ENCODE measurements at regions not wholly inside any gene's neighbourhood (a gene's known extent, or its start where the extent isn't known, plus 50 kb on each side); places are given as distances from the start of the nearest gene placed in this dataset.
A peak's percentile ranks its signal among the peaks of the same experiment; 100 is the strongest.

DNA sequence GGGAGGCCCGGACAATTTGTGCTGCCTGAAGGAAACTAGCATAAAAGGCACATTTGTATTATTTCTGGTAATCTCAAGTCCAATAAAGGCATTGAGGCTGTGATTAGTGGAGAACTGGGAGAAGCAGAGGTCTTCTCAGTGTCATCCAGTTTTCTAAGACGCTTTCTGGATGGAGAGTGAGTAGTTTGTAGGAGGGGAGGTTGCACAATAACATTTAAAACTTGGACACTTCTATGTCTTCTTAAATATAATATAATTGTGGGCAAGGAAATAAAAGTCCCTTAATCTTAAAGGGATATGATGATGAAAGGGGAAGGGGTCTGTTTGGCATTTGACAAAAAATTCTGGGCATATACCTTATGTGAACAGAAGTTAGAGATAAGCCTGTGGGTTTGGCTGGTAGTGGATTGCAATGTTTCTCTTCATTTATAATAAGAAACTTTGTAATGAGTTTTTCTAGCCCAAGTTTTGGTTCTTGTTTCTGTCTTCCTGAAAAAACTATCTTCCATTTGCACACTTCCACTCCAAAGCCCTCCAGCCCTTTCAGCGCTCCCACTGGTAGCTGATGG lies 291.6 kb upstream of the TGFBR2 start:
- Mint-ChIP-seq H3K27me3 (no peaks in the 10 kb centered on the region), H3K4me1 (peaks cover 3 to 5% (median 4%) of the 10 kb centered on the region in 4 donors), H3K27ac (peak overlapping the region in 1 of 7 donors; percentile 29), H3K9me3 (peaks cover 0 to 3% (median 0%) of the 10 kb centered on the region in 8 donors), H3K36me3 (no peaks in the 10 kb centered on the region), H3K4me3 (no peak overlapping the region)
- H3K36me3 ChIP-seq (ENCODE audit: insufficient read depth, low read length) = no peaks in the 10 kb centered on the region
- H3K4me3 ChIP-seq (ENCODE audit: low read length in 2 of 2) = no peak overlapping the region
- H3K27ac ChIP-seq (ENCODE audit: low read depth, low read length) = no peak overlapping the region
- no peaks in the 10 kb centered on the region for H3K9me3 ChIP-seq (ENCODE audit: control insufficient read depth in 1 of 2, low read length in 2 of 2)
- CTCF ChIA-PET (ENCODE audit: partially characterized antibody) = interaction anchor here (0.7 to 1.3 kb wide), 2 partner anchors 27 to 116 kb away, joined by 3 to 4 read pairs; no protein-coding TSS in a partner anchor
- DNase-seq = no peak
- POLR2A ChIA-PET (ENCODE audit: partially characterized antibody) = no interaction called here
- H3K4me1 ChIP-seq (ENCODE audit: insufficient read depth, low read length) = no peaks in the 10 kb centered on the region
- no peaks in the 10 kb centered on the region for H3K27me3 ChIP-seq (ENCODE audit: insufficient read depth, low read length)
- intact Hi-C loops (cut with micrococcal nuclease) = no loop called here

GRCh38 chr3:30315447-30315846 lies 291.0 kb upstream of the TGFBR2 start:
- Histone ChIP-seq H3K27me3 (ENCODE audit: insufficient read depth, low read length) (no peaks in the 10 kb centered on the region), H3K9me3 (ENCODE audit: control insufficient read depth in 1 of 2, low read length in 2 of 2) (no peaks in the 10 kb centered on the region), H3K36me3 (ENCODE audit: insufficient read depth, low read length) (no peaks in the 10 kb centered on the region), H3K27ac (ENCODE audit: low read depth, low read length) (no peak overlapping the region), H3K4me1 (ENCODE audit: insufficient read depth, low read length) (no peaks in the 10 kb centered on the region), H3K4me3 (ENCODE audit: low read length in 2 of 2) (no peak overlapping the region)
- Mint-ChIP-seq H3K4me3 (no peak overlapping the region), H3K4me1 (peaks cover 3 to 8% (median 5%) of the 10 kb centered on the region in 4 donors), H3K27me3 (no peaks in the 10 kb centered on the region), H3K36me3 (no peaks in the 10 kb centered on the region), H3K27ac (no peak overlapping the region), H3K9me3 (peaks cover 0 to 3% (median 0%) of the 10 kb centered on the region in 8 donors)
- no peak for DNase-seq
- ChIA-PET CTCF (ENCODE audit: partially characterized antibody) (interaction anchor here (1.3 kb wide), 1 partner anchor 116 kb away, joined by 4 read pairs; no protein-coding TSS in a partner anchor), POLR2A (ENCODE audit: partially characterized antibody) (no interaction called here)
- intact Hi-C loops (cut with micrococcal nuclease) = no loop called here

DNA sequence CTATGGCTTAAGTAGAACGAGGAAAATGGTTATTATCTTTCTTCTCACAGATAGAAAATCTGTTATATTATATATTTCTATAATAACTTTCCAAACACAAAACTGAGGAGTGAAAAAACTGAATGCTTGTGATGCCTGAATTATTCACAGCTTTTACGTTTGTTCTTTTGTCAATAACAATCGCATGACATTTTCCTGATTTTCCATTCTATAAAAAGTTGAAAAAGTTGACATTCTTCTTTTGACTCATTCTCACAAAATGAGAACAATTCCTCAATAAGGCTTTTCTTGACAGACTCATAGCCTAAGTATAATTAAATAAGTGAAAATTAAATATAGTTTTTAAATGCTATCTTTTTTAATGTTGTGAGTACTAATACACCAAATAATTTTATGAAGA lies 288.8 kb upstream of the TGFBR2 start:
- CTCF ChIA-PET (ENCODE audit: partially characterized antibody) = interaction anchor here (1.1 to 1.5 kb wide), 3 partner anchors 21 to 376 kb away, joined by 3 to 5 read pairs (median 3); no protein-coding TSS in a partner anchor
- H3K4me1 Mint-ChIP-seq = peaks cover 3 to 8% (median 5%) of the 10 kb centered on the region in 4 donors
- no peak overlapping the region for H3K4me3 ChIP-seq (ENCODE audit: low read length in 2 of 2)
- H3K36me3 ChIP-seq (ENCODE audit: insufficient read depth, low read length) = no peaks in the 10 kb centered on the region
- no peaks in the 10 kb centered on the region for H3K27me3 Mint-ChIP-seq
- no peak overlapping the region for H3K27ac ChIP-seq (ENCODE audit: low read depth, low read length)
- no peaks in the 10 kb centered on the region for H3K9me3 ChIP-seq (ENCODE audit: control insufficient read depth in 1 of 2, low read length in 2 of 2)
- H3K27me3 ChIP-seq (ENCODE audit: insufficient read depth, low read length) = no peaks in the 10 kb centered on the region
- intact Hi-C loops (cut with micrococcal nuclease) = no loop called here
- DNase-seq = no peak
- H3K27ac Mint-ChIP-seq = no peak overlapping the region
- no peaks in the 10 kb centered on the region for H3K36me3 Mint-ChIP-seq
- POLR2A ChIA-PET (ENCODE audit: partially characterized antibody) = interaction anchor here (1.0 kb wide), 1 partner anchor 308 kb away, joined by 4 read pairs; no protein-coding TSS in a partner anchor
- no peak overlapping the region for H3K4me3 Mint-ChIP-seq
- H3K9me3 Mint-ChIP-seq = peaks cover 0 to 5% (median 0%) of the 10 kb centered on the region in 8 donors
- H3K4me1 ChIP-seq (ENCODE audit: insufficient read depth, low read length) = no peaks in the 10 kb centered on the region

DNA sequence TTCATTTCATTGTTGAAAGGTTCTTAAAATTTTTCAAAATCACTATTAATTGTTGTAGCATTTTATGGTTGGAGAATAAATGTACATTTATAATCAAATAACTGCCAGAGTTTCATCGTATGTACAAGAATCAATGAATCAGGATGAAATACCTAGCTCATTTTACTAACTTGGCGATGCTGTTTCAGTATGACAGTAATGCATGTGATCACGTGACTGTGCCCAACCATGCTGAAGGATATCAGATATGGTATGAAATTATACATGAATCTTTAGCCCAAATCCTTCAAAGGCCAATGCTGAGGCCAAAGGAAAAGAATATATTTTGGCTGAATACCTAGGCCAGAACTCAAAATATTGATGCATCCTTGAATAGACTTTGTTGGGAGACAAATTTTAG lies 288.3 kb upstream of the TGFBR2 start:
- CTCF ChIA-PET (ENCODE audit: partially characterized antibody) = interaction anchor here (1.1 to 1.5 kb wide), 3 partner anchors 21 to 375 kb away, joined by 3 to 5 read pairs (median 3); no protein-coding TSS in a partner anchor
- Histone ChIP-seq H3K4me3 (ENCODE audit: low read length in 2 of 2) (no peak overlapping the region), H3K4me1 (ENCODE audit: insufficient read depth, low read length) (no peaks in the 10 kb centered on the region), H3K27me3 (ENCODE audit: insufficient read depth, low read length) (no peaks in the 10 kb centered on the region), H3K9me3 (ENCODE audit: control insufficient read depth in 1 of 2, low read length in 2 of 2) (no peaks in the 10 kb centered on the region), H3K27ac (ENCODE audit: low read depth, low read length) (no peak overlapping the region), H3K36me3 (ENCODE audit: insufficient read depth, low read length) (no peaks in the 10 kb centered on the region)
- Mint-ChIP-seq H3K4me3 (no peak overlapping the region), H3K4me1 (peaks cover 3 to 8% (median 5%) of the 10 kb centered on the region in 4 donors), H3K27me3 (no peaks in the 10 kb centered on the region), H3K9me3 (peaks cover 0 to 7% (median 0%) of the 10 kb centered on the region in 8 donors), H3K27ac (no peak overlapping the region), H3K36me3 (no peaks in the 10 kb centered on the region)
- intact Hi-C loops (cut with micrococcal nuclease) = loop anchor here (2.0 kb wide), 1 partner anchor 311 kb away; no protein-coding TSS in a partner anchor
- DNase-seq = no peak
- POLR2A ChIA-PET (ENCODE audit: partially characterized antibody) = no interaction called here

- ChIA-PET CTCF (ENCODE audit: partially characterized antibody) (interaction anchor here (0.7 to 3.6 kb wide), 24 partner anchors 11 to 428 kb away, joined by 3 to 74 read pairs (median 4); partner anchors contain the start of gene TGFBR2), POLR2A (ENCODE audit: partially characterized antibody) (interaction anchor here (0.7 to 1.2 kb wide), 2 partner anchors 34 to 374 kb away, joined by 3 read pairs; no protein-coding TSS in a partner anchor)
- DNase-seq = peak; percentile 45 to 54 (median 49)
- H3K9me3 ChIP-seq (ENCODE audit: control insufficient read depth in 1 of 2, low read length in 2 of 2) = no peaks in the 10 kb centered on the region
- Mint-ChIP-seq H3K27ac (peak overlapping the region in 1 of 7 donors; percentile 9), H3K4me1 (peaks cover 3 to 8% (median 5%) of the 10 kb centered on the region in 4 donors), H3K27me3 (no peaks in the 10 kb centered on the region), H3K9me3 (peaks cover 0 to 9% (median 0%) of the 10 kb centered on the region in 8 donors), H3K4me3 (no peak overlapping the region), H3K36me3 (no peaks in the 10 kb centered on the region)
- no peaks in the 10 kb centered on the region for H3K4me1 ChIP-seq (ENCODE audit: insufficient read depth, low read length)
- H3K27me3 ChIP-seq (ENCODE audit: insufficient read depth, low read length) = no peaks in the 10 kb centered on the region
- no peaks in the 10 kb centered on the region for H3K36me3 ChIP-seq (ENCODE audit: insufficient read depth, low read length)
- no peak overlapping the region for H3K27ac ChIP-seq (ENCODE audit: low read depth, low read length)
- intact Hi-C loops (cut with micrococcal nuclease) = loop anchor here (1.0 to 2.0 kb wide), 2 partner anchors 309 to 374 kb away; no protein-coding TSS in a partner anchor
- H3K4me3 ChIP-seq (ENCODE audit: low read length in 2 of 2) = no peak overlapping the region
These were observed 286.7 kb upstream of the TGFBR2 start for GRCh38 chr3:30319713-30320112.

DNA sequence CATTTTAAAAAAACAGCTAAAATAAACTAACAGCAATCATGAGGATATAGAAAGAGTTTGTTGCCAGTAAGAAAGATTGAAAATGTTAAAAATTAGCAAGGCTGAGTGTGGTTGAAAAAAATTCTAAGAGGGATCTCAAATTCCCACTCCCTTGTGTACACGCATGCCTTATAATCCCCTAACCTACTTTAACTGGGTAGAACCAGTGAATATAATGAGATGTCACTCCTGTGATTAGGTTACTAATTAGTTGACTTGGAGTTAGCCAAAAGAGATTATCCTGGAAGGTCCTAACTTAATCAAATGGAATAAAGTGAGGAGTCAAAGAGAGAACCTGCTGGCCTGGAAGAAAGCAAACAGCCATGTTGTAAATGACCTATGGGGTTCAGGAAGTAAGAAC lies 286.0 kb upstream of the TGFBR2 start:
- H3K9me3 ChIP-seq (ENCODE audit: control insufficient read depth in 1 of 2, low read length in 2 of 2) = no peaks in the 10 kb centered on the region
- no peaks in the 10 kb centered on the region for H3K36me3 ChIP-seq (ENCODE audit: insufficient read depth, low read length)
- H3K27me3 Mint-ChIP-seq = no peaks in the 10 kb centered on the region
- H3K27ac ChIP-seq (ENCODE audit: low read depth, low read length) = no peak overlapping the region
- no peak overlapping the region for H3K27ac Mint-ChIP-seq
- intact Hi-C loops (cut with micrococcal nuclease) = no loop called here
- H3K36me3 Mint-ChIP-seq = no peaks in the 10 kb centered on the region
- CTCF ChIA-PET (ENCODE audit: partially characterized antibody) = interaction anchor here (0.9 to 3.6 kb wide), 16 partner anchors 11 to 374 kb away, joined by 3 to 74 read pairs (median 4); partner anchors contain the start of gene TGFBR2
- H3K27me3 ChIP-seq (ENCODE audit: insufficient read depth, low read length) = no peaks in the 10 kb centered on the region
- H3K4me3 ChIP-seq (ENCODE audit: low read length in 2 of 2) = no peak overlapping the region
- peaks cover 3 to 8% (median 5%) of the 10 kb centered on the region in 4 donors for H3K4me1 Mint-ChIP-seq
- no peak overlapping the region for H3K4me3 Mint-ChIP-seq
- H3K9me3 Mint-ChIP-seq = peaks cover 0 to 9% (median 0%) of the 10 kb centered on the region in 8 donors
- DNase-seq = no peak
- no peaks in the 10 kb centered on the region for H3K4me1 ChIP-seq (ENCODE audit: insufficient read depth, low read length)
- POLR2A ChIA-PET (ENCODE audit: partially characterized antibody) = interaction anchor here (1.2 kb wide), 1 partner anchor 34 kb away, joined by 3 read pairs; no protein-coding TSS in a partner anchor

DNA sequence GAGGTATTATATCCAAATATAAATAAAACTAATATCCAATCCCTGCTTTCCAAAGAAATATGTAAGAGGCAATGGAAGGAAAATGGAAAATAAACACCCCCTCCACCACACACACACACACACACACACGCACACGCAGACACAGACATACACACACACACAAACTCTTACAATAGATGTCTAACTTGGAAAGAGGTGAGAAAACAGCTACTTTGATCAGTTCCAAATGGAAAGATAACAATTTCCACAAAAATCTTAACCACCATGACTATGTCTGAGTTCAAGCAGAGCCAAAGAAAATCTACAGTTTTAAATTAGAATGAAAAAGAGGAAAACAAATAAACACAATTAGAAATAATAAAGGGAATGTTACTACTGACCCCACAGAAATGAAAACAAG lies 285.3 kb upstream of the TGFBR2 start:
- peaks cover 3 to 8% (median 5%) of the 10 kb centered on the region in 4 donors for H3K4me1 Mint-ChIP-seq
- H3K9me3 Mint-ChIP-seq = peaks cover 0 to 9% (median 0%) of the 10 kb centered on the region in 8 donors
- Histone ChIP-seq H3K4me1 (ENCODE audit: insufficient read depth, low read length) (no peaks in the 10 kb centered on the region), H3K36me3 (ENCODE audit: insufficient read depth, low read length) (no peaks in the 10 kb centered on the region), H3K27me3 (ENCODE audit: insufficient read depth, low read length) (no peaks in the 10 kb centered on the region), H3K4me3 (ENCODE audit: low read length in 2 of 2) (no peak overlapping the region), H3K27ac (ENCODE audit: low read depth, low read length) (no peak overlapping the region), H3K9me3 (ENCODE audit: control insufficient read depth in 1 of 2, low read length in 2 of 2) (no peaks in the 10 kb centered on the region)
- H3K36me3 Mint-ChIP-seq = no peaks in the 10 kb centered on the region
- no peaks in the 10 kb centered on the region for H3K27me3 Mint-ChIP-seq
- no peak for DNase-seq
- intact Hi-C loops (cut with micrococcal nuclease) = no loop called here
- no peak overlapping the region for H3K4me3 Mint-ChIP-seq
- ChIA-PET CTCF (ENCODE audit: partially characterized antibody) (interaction anchor here (1.0 to 3.6 kb wide), 5 partner anchors 10 to 373 kb away, joined by 3 to 74 read pairs (median 4); no protein-coding TSS in a partner anchor), POLR2A (ENCODE audit: partially characterized antibody) (no interaction called here)
- H3K27ac Mint-ChIP-seq = no peak overlapping the region
